SJCRH30 (cell line): ENCODE measurements at regions not wholly inside any gene's neighbourhood (a gene's known extent, or its start where the extent isn't known, plus 50 kb on each side); places are given as distances from the start of the nearest gene placed in this dataset.

Experiments used
- DNase-seq, 2 experiments: peaks; one replicate each; pipeline ENCODE4 v3.0.0-alpha.2; 2015 to 2020
- H3K27ac ChIP-seq: fragments of 250-450 bp; sonication (Bioruptor Pico); 2 replicates; pipeline ENCODE4 v1.5.1; 2020; ENCODE audit warnings: mild to moderate bottlenecking, moderate library complexity
- H3K27me3 ChIP-seq: fragments of 250-450 bp; sonication (Bioruptor Pico); 2 replicates; pipeline ENCODE4 v1.5.1; 2020; ENCODE audit warnings: mild to moderate bottlenecking, moderate library complexity
- H3K36me3 ChIP-seq: fragments of 250-450 bp; sonication (Bioruptor Pico); 2 replicates; pipeline ENCODE4 v1.5.1; 2020; ENCODE audit warnings: mild to moderate bottlenecking, moderate library complexity
- H3K4me1 ChIP-seq: fragments of 250-450 bp; sonication (Bioruptor Pico); 2 replicates; pipeline ENCODE4 v1.5.1; 2020; ENCODE audit warnings: mild to moderate bottlenecking, moderate library complexity
- H3K4me3 ChIP-seq: fragments of 250-450 bp; sonication (Bioruptor Pico); 2 replicates; pipeline ENCODE4 v1.5.1; 2020; ENCODE audit warnings: mild to moderate bottlenecking, moderate library complexity
- H3K9me3 ChIP-seq: fragments of 250-450 bp; sonication (Bioruptor Pico); replicated peaks from 2 replicates; pipeline ENCODE4 v1.5.1; 2020; ENCODE audit warnings: mild to moderate bottlenecking, moderate library complexity

DNA sequence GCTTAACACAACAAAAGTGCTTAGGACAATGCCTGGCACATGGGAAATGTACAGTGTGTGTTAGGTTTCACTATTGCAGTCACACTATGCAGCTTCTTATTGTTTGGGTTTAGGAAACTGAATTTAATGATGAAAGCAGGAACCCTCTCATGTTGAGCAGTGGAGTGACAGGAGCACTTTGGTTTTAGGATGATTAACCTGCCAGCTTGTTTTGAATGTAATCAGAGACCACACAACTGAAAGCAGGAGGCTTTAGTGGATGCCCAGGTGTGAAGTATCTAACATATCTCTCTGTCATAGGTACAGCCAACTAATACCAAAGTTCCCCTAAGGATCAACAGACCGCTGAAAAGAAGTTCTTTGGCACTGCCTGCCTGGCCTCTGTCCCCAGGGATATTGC is 406.9 kb upstream of the USP24 start:
- no peaks in the 10 kb centered on the region for H3K36me3 ChIP-seq
- no peak overlapping the region for H3K27ac ChIP-seq
- H3K9me3 ChIP-seq: no peaks in the 10 kb centered on the region
- no peak overlapping the region for H3K4me3 ChIP-seq
- no peaks in the 10 kb centered on the region for H3K27me3 ChIP-seq
- no peaks in the 10 kb centered on the region for H3K4me1 ChIP-seq
- DNase-seq: no peak

DNA sequence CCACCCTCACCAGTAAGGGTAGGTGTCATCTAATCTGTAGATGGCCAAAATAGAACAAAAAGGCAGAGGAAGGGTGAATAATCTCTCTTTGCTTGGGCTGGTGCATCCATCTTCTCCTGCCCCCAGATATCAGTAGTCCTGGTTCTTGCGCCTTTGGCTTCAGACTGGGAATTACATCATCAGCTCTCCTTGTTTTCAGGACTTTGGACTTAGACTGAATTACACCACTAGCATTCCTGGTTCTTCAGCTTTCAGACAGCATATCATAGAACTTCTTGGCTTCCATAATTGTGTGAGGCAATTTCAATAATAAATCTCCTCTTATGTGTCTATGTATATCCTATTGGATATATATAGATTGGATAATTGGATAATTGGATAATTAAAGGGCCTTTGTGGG is 403.0 kb upstream of the USP24 start:
- Histone ChIP-seq H3K27me3 (no peaks in the 10 kb centered on the region), H3K4me1 (no peaks in the 10 kb centered on the region), H3K4me3 (no peak overlapping the region), H3K27ac (no peak overlapping the region), H3K36me3 (no peaks in the 10 kb centered on the region), H3K9me3 (no peaks in the 10 kb centered on the region)
- DNase-seq: no peak

DNA sequence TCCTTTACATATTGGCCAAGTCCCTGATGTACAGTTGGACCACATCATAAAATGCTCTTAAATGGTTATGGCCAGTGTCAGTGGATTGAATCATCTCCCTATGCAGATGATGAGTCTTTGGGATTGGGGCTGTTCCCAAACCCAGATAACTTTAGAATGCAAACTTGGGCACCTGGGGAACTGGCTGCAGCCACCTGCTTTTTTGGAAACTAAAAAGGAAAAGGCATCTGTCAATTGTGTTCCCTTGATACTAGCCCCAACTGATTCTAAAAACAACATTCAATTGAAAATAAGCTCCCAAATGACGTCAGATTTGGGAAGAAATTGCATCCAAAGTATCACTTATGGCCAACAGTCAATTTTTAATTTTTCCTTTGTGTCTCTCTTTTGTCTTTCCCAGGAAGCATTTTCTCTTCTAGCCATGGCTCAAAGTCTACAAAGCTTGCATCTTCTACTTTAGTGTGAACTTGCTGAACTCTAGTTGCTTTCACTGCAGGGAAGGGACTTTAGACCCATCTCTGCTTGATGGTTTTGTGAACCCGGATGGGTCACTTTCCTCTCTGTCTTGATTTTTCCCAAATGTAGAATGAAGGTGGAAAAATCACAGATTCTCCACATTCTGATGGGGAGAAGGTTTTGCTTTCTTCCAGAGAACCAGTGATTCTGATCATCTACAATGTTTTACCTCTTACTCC is 402.3 kb upstream of the USP24 start:
- Histone ChIP-seq H3K4me3 (no peak overlapping the region), H3K27me3 (no peaks in the 10 kb centered on the region; the same call in 1 of the 2 replicates), H3K27ac (no peak overlapping the region), H3K9me3 (no peaks in the 10 kb centered on the region), H3K4me1 (no peaks in the 10 kb centered on the region), H3K36me3 (no peaks in the 10 kb centered on the region)
- DNase-seq: no peak

DNA sequence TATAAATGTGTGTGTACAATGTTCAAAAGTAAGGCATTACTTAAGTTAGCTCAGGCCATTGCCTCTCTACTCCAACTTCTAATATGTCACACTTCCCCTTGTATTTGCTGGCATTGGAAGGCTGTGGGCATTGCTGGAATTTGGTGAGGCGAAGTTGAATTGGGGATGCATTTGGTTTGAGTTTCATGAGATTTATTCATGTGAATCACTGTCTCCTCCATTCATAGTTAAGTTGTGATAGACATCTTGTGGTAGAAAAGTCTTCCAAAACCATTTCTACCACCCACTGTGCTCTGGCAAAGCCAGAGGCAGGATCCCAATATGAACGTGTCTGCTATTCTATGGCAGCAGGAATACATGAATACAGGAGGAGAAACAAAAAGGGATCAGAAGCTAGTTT is 397.8 kb upstream of the USP24 start:
- Histone ChIP-seq H3K9me3 (no peaks in the 10 kb centered on the region), H3K4me3 (no peak overlapping the region), H3K4me1 (no peaks in the 10 kb centered on the region), H3K27me3 (no peaks in the 10 kb centered on the region; the same call in 1 of the 2 replicates), H3K36me3 (no peaks in the 10 kb centered on the region), H3K27ac (no peak overlapping the region)
- DNase-seq: no peak

DNA sequence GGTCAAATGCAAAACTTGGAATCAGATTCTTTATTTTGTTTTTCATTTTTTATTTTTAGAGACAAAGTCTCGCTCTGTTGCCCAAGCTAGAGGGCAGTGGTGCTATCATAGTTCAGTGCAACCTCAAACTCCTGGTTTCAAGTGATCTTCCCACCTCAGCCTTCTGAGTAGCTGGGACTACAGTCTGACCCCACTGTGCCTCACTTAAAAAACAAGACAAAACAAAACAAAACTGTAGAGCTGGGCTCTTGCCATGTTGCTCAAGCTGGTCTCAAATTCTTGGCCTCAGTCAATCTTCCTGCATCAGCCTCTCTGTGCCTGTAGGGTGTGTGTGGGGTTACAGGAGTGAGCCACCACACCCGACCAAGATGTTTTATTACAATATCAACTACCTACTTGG is 396.0 kb upstream of the USP24 start:
- no peaks in the 10 kb centered on the region for H3K36me3 ChIP-seq
- no peak for DNase-seq
- no peaks in the 10 kb centered on the region for H3K4me1 ChIP-seq
- H3K4me3 ChIP-seq: no peak overlapping the region
- no peaks in the 10 kb centered on the region; the same call in 1 of the 2 replicates for H3K27me3 ChIP-seq
- H3K27ac ChIP-seq: no peak overlapping the region
- no peaks in the 10 kb centered on the region for H3K9me3 ChIP-seq

DNA sequence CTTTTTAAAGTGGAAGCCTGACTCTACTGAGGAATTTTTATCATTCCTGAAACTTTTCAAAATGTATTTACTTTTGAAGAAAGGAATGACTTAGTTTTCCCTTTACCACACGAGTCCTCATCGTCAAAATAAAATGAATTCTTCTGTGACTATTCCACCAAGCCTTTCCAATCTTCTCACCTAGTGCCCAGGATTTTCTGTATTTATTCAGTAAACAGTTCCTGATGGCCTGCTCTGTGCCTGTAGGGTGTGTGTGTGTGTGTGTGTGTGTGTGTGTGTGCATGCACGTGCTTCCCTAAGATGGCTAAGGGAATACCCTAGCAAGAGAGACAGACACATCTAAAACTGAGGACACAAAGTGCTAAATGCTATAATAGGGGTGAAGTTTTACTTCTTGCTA is 395.0 kb upstream of the USP24 start:
- Histone ChIP-seq H3K36me3 (no peaks in the 10 kb centered on the region), H3K27me3 (no peaks in the 10 kb centered on the region; the same call in 1 of the 2 replicates), H3K9me3 (no peaks in the 10 kb centered on the region), H3K4me1 (no peaks in the 10 kb centered on the region), H3K27ac (no peak overlapping the region), H3K4me3 (no peak overlapping the region)
- DNase-seq: no peak

DNA sequence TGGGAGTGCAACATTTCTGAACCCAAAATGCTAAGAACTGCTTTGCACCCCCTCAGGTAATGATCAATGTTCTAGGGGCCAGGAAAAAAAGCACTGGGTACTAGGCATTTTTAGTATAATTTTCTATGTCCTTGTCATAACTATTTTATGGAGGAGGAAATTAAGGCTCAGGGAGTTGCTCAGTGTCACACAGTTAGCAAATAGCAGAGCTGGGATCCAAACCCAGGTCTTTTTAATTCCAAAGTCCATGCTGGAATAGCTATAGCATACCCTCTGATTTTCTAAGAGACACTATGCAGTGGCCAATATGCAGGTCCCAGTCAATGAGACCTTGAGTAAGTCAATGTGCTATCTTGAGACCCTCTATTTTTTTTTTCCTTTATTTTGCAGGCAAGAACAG is 394.5 kb upstream of the USP24 start:
- DNase-seq: no peak
- Histone ChIP-seq H3K4me1 (no peaks in the 10 kb centered on the region), H3K4me3 (no peak overlapping the region), H3K27ac (no peak overlapping the region), H3K9me3 (no peaks in the 10 kb centered on the region), H3K36me3 (no peaks in the 10 kb centered on the region), H3K27me3 (no peaks in the 10 kb centered on the region; the same call in 1 of the 2 replicates)

DNA sequence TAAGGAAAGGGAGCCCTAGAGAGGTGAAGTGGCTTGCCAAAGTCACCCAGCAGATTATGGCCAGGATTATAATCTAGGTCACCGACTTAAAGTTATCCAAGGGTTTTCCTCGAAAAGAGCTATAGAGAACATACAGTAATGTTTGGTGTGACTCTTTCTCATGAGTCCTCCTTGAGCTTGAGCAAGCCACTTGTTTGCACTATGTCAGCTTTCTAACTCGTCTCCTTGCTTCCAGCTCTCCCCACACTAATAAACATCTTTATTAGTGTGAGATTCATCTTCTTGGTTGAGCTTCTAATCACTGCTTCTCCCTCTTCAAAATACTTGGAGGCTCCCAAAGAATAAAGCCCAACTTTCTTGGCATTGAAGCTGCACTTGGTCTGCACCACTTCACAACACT is 390.0 kb upstream of the USP24 start:
- Histone ChIP-seq H3K27ac (no peak overlapping the region), H3K4me3 (no peak overlapping the region), H3K4me1 (no peaks in the 10 kb centered on the region), H3K9me3 (no peaks in the 10 kb centered on the region), H3K27me3 (no peaks in the 10 kb centered on the region), H3K36me3 (no peaks in the 10 kb centered on the region)
- DNase-seq: no peak

DNA sequence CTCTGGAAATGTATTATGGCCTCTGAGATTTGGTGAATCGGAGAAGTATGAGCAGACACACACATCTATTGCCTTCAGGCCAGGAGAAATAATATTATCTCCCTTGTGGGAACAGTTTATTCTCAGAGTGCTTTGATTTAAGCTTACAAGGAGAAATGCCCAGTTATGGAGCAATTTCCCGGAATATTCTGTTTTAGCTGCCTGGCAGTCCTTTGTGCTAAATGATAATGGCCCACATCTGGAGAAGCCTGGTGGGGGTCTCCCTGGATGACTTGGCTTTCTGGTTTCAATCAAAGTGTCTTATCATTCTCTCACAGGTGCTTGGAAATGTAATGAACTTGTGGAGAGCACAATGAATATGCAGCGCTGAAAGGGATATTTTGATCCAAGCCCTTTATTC is 389.6 kb upstream of the USP24 start:
- Histone ChIP-seq H3K27ac (no peak overlapping the region), H3K9me3 (no peaks in the 10 kb centered on the region), H3K27me3 (no peaks in the 10 kb centered on the region), H3K4me3 (no peak overlapping the region), H3K36me3 (no peaks in the 10 kb centered on the region), H3K4me1 (no peaks in the 10 kb centered on the region)
- no peak for DNase-seq

DNA sequence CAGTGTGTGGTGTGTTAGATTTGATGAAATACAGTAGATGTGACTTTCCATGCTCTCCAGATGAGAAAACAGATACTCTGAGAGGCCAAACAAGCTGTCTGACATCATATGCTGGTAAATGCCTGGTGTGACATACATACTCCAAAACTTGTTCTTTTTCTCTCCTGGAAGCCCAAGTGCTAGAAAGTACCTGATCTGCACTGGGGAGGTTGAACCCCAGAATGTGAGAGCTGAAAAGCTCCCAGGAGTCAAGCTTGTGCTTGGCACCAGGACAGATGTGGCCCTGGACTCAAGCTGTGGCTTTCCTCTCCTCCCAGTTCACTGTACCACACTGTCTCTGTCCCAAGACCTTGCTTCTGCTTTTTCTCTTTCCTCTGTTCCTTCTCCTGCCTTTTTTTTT is 389.0 kb upstream of the USP24 start:
- Histone ChIP-seq H3K27ac (no peak overlapping the region), H3K36me3 (no peaks in the 10 kb centered on the region), H3K27me3 (no peaks in the 10 kb centered on the region), H3K4me1 (no peaks in the 10 kb centered on the region), H3K4me3 (no peak overlapping the region), H3K9me3 (no peaks in the 10 kb centered on the region)
- DNase-seq: no peak

DNA sequence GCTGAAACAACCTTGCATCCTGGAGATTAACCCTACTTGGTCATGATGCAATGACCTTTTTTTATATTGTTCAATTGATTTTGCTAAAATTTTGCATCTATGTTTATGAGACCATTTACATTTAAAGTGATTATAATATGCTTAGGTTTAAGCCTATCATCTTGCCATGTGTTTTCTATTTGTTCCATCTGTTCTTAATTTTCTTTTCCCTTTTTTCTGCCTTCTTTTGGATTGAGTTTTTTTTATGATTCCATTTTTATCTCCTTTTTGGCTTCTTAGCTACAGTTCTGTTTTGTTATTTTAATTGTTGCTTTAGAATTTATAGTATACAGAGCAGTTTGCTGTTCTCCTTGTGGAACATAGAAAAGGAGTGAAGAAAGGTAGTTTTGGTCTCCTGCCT is 385.1 kb upstream of the USP24 start:
- no peak overlapping the region for H3K4me3 ChIP-seq
- no peaks in the 10 kb centered on the region for H3K9me3 ChIP-seq
- no peak for DNase-seq
- no peaks in the 10 kb centered on the region for H3K27me3 ChIP-seq
- H3K27ac ChIP-seq: no peak overlapping the region
- H3K4me1 ChIP-seq: no peaks in the 10 kb centered on the region
- no peaks in the 10 kb centered on the region for H3K36me3 ChIP-seq

DNA sequence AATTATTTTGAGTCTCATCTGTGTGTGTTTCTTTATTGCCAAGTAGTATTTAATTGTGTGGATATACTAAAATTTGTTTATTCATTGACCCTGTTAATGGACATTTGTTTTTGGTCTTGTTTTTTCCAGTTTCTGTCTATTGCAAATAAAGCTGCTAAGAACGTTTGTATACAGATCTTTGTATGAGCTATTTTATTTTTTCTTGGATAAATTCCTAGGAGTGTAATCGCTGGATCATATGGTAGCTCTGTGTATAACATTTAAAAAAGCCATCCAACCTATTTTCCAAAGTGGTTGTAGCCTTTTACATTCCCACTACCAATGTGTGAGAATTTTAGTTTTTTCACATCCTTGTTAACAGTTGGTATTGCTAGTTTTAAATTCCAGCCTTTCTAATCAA is 382.7 kb upstream of the USP24 start:
- Histone ChIP-seq H3K36me3 (no peaks in the 10 kb centered on the region), H3K27ac (no peak overlapping the region), H3K4me1 (no peaks in the 10 kb centered on the region), H3K4me3 (no peak overlapping the region), H3K9me3 (no peaks in the 10 kb centered on the region), H3K27me3 (no peaks in the 10 kb centered on the region)
- DNase-seq: no peak

DNA sequence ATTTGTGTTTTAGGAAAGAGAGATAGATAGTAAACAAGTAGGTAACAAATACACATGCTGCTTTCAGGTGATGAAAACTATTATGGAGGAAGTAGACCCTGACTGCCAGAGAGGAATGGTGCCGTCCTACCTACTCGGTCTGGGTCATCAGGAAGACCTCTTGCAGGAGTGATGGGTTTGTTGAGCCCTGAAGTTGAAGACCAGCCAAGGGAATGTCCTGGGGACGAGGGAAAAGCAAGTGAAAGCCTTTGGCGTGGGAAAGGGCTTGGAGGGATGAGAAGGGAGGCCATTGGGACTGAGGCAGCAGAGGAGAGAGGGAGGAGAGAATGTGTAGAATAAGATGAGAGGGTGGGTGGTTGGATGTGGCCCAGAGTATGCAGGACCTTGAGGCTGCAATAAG is 379.5 kb upstream of the USP24 start:
- no peaks in the 10 kb centered on the region for H3K36me3 ChIP-seq
- H3K27me3 ChIP-seq: no peaks in the 10 kb centered on the region
- no peak overlapping the region for H3K4me3 ChIP-seq
- H3K4me1 ChIP-seq: no peaks in the 10 kb centered on the region
- no peaks in the 10 kb centered on the region for H3K9me3 ChIP-seq
- no peak overlapping the region for H3K27ac ChIP-seq
- DNase-seq: no peak

DNA sequence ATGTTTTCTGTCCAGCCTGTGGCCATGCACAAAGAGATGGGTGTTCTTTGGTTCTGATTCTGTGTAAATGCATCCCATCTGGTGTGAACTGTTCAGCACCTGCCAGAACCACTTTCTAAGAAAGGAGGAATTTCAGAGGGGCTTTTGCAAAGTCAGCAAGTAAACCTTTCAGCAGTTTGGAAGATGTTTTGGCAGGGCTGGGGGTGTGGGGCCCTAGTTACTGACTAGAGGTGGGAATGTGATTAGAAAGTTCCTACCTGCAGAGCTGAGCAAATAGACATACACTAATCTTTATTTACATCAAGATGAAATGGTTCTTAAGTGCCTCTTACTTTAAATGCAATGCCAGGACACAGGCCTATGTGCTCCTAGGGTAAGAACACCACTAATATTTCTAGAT is 378.1 kb upstream of the USP24 start:
- no peak for DNase-seq
- Histone ChIP-seq H3K27me3 (no peaks in the 10 kb centered on the region), H3K36me3 (no peaks in the 10 kb centered on the region), H3K4me1 (no peaks in the 10 kb centered on the region), H3K4me3 (no peak overlapping the region), H3K9me3 (no peaks in the 10 kb centered on the region), H3K27ac (no peak overlapping the region)

DNA sequence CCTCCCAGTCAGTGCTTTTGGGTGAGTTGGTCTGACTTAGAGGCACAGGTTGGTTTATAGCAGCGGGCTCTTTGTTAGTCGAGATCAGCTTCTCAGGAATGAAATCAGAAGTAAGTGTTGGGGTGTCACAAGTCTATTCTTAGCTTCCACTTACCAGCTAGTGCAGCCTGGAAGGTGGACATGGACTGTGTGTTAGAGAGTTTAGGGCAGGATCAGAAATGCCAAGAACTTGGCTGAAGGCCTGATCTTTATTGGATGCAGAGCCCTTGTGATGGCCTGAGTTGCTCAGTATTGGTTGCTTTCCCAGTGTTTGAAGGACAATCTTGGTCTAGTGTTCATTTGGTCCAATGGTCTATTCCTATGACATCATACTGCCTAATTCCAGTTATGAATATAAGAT is 377.0 kb upstream of the USP24 start:
- Histone ChIP-seq H3K27ac (no peak overlapping the region), H3K9me3 (no peaks in the 10 kb centered on the region), H3K27me3 (no peaks in the 10 kb centered on the region), H3K36me3 (no peaks in the 10 kb centered on the region), H3K4me1 (no peaks in the 10 kb centered on the region), H3K4me3 (no peak overlapping the region)
- no peak for DNase-seq

DNA sequence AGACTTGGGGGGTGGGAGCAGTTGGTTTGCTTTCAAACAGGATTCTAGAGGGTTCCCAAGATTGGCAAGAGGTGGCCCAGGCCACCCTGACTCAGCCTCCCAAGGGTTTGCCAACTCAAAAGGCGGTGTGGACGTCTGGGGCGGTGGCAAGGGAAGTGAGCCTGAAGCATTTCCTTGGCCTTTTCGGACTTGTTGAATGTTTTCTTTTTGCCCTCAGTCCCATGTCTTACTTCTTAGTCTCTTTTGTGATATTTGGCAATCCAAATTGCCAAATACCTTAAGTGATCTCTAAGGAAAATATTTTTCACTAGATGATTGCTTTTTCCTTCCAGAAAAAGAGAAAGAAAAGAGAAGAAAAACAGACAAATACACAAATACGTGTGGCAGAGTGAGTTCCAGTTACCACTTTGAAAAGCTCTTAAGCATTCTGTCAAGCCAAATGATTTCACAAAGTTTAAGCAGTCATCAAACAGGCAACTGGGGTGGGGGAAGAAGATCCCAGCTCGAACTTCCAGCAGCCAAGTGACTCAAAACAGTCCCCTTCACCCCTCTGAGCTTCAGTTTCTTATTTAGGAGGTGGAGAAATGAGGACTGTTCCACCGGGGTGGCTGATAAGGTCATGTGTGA is 374.6 kb upstream of the USP24 start:
- Histone ChIP-seq H3K9me3 (no peaks in the 10 kb centered on the region), H3K27ac (no peak overlapping the region), H3K4me1 (no peaks in the 10 kb centered on the region), H3K4me3 (no peak overlapping the region), H3K36me3 (no peaks in the 10 kb centered on the region), H3K27me3 (0 out of 2 replicates have a peak, but pooled peaks cover 4% of the 10 kb centered on the region)
- DNase-seq: no peak
